GM19240 (cell line): ENCODE measurements at regions not wholly inside any gene's neighbourhood (a gene's known extent, or its start where the extent isn't known, plus 50 kb on each side); places are given as distances from the start of the nearest gene placed in this dataset.
A peak's percentile ranks its signal among the peaks of the same experiment; 100 is the strongest.
"Not testable (repeated sequence)": the region's sequence is repeated elsewhere in the genome, so short reads cannot be mapped to it uniquely, and the experiment has no call there.

ENCODE experiments used
- DNase-seq: peaks from one replicate; pipeline ENCODE4 v3.0.0; 2011; ENCODE audit warnings: low spot score; ENCODE audit not compliant: insufficient read length

- no peak for DNase-seq
Measured at GRCh38 chr14:30357791-30358190, 201.2 kb upstream of the G2E3 start.

DNA sequence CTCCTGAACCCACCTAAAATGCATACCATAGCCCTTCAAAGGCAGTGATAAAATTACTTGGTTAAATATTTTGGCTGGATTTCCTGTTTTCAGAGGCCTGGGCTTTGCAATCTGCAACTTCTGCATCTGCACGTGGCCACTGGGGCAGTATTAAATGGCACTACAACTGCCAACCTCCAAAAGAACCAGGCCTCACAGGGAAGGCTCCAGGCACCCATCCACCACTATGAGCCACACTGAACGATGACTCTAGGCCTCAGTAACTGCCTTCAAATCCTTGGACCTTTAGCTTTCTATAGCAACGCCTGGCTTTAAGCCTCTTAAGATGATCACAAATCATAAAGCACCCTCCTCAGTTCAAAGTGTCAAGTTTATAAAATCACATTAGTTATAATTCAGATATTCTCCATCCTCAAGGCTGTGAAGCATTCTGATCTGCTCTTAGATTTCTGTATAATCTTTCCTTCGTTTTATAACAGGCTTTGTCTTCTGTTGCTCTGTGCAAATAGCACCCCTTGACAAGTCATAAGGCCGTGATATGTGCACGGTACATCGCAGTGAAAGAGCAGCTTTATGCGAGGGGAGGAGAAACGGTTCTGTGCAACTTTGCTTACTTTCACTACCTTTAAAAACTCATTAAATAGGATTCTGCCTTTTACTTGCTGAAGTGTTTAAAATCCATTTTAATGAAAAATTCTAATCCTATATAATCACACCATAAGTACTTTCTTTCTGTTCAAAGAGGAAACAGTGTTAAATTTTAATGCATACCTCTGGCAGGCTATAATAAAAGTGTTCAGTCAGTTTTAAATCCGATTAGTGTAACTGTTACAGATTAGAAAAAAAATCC, 196.4 kb upstream of the G2E3 start:
- no peak for DNase-seq

GRCh38 chr14:30363219-30363880, 195.6 kb upstream of the G2E3 start:
- DNase-seq: not testable (repeated sequence)

GRCh38 chr14:30369502-30370180, 189.3 kb upstream of the G2E3 start:
- DNase-seq: no peak

GRCh38 chr14:30373053-30373452, 185.9 kb upstream of the G2E3 start:
- DNase-seq: no peak

DNA sequence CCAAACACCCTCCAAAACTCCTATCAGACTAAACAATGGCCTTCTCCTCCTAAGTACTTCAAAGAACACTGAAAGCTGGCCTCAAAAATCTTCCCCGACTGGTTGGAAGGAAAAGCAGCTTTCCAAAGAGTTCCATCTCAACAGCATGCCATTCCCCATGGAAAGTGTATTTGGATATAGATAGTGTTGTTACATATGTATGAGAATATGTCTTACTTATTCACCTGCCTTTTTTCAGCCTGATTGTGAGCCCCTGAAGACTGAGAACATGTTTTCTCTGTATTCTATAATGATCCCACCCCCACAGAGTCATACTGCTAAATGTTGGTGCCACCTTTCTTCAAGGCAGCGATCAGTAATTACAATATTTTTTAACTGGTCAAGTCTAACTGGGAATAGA, 185.4 kb upstream of the G2E3 start:
- DNase-seq: no peak

DNA sequence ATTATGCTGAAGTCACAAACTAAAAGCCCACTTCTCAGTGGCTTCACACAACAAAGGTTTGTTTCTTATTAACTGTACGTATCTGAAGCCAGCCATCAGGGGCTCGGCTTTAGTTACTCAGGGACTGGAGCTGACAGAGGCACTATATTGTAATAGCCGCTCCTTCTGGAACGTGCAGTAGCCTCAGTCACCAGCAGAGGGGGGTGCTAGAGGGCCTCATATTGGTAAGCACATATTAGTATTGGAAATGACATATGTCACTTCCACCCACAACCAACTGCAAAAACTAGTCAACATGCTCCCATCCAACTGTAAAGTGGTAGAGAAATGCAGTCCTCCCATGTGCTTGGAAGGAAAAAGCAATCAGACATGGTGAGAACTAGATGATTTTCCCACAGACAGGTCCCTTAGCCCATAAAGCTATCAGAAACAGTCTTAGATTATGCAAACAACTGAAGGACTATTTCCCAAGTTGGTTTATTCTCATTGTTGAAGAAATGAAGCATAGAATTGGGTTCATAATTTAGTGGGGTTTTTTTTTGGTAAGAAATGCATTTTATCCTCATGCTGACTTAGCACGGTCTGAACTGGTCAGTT, 183.6 kb upstream of the G2E3 start:
- DNase-seq: peak; percentile 39

DNA sequence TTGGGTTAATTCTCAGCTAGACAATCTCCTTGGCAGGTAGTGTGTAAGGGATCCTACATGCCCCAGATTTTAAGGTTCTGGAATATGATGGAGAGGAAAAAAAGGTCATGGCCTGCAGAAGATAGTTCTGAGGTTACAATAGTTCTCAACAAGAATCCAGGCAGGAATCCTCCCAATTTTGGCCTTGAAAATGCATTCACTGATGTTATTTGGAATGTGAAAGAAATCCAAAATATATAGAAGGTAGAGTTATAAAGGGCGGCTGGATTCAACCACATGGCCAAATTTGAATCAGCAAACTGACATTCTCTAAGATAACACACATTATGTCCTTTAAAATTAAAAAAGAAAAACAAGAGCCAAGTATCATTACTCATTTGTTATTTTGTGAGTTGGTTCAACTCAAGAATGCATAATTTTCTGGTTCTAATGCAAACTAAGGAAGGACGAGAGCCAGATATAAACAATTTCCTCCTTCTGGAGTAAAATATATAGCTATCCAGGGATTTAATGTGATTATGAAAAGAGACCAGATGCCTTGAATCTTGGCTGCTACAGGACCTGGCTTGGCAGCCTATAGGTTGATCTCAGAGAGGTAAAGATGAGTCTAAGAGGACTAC, 177.0 kb upstream of the G2E3 start:
- DNase-seq: no peak

- no peak for DNase-seq
Measured at GRCh38 chr14:30385925-30386324, 173.0 kb upstream of the G2E3 start.

- no peak for DNase-seq
Measured at GRCh38 chr14:30387871-30388270, 171.1 kb upstream of the G2E3 start.

GRCh38 chr14:30389134-30389876, 169.7 kb upstream of the G2E3 start:
- DNase-seq: no peak

DNA sequence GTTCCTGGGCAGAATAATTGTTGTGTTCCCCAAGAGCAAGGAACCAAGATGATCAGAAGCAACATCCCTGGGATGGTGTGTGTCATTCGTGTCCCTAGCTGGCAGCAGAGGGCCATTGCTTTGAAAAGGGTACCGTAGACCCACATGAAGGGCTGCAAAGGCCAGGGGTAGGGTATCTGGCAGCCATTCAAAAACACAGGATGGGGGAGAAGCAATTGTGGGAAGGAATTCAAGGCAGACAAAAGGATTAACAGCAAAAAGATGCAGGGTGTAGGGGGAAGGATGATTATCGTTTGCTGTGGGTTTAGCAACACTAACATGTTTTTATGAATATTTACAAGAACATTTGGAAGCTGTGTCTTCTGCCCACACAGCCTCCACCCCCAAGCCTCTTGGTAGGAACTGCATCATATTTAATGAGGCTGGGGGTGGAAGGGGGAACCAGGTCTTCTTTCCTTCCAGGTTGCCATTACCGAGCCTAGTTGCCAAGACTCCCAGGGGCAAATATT, 169.0 kb upstream of the G2E3 start:
- DNase-seq: no peak

DNA sequence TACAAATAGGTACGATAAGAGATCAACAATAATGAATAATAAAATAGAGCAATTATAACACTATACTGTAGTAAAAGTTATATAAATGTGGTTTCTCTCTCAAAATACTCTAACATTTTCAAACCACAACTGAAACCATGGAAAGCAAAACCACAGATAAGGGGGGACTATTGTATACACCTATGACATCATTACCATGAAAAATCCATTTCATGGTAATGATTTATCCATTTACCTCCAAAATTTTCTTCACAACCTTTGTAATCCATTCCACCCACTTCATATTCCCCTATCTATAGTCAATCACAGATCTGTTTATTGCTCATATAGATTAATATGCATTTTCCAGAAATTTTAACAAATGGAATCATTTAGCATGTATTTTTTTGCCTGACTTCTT, 163.9 kb upstream of the G2E3 start:
- no peak for DNase-seq

- DNase-seq: no peak
Measured at GRCh38 chr14:30402846-30403245, 156.1 kb upstream of the G2E3 start.

DNA sequence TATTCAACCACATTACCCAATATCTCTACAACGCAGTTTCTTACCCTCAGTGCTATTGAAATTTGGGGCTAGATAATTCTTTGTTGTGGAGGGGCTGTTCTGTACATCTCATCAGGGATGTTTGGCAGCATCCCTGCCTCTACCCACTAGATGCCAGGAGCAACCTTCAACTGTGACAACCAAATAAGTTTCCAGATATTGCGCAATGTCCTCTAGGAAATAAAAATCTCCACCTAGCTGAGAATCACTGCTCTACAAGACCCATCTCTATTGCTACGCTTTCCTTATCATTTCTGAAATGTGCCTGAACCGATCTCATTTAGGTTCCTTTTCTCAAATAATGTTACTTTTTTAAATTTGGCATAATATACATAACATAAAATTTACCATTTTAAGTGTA, 155.2 kb upstream of the G2E3 start:
- DNase-seq: no peak

DNA sequence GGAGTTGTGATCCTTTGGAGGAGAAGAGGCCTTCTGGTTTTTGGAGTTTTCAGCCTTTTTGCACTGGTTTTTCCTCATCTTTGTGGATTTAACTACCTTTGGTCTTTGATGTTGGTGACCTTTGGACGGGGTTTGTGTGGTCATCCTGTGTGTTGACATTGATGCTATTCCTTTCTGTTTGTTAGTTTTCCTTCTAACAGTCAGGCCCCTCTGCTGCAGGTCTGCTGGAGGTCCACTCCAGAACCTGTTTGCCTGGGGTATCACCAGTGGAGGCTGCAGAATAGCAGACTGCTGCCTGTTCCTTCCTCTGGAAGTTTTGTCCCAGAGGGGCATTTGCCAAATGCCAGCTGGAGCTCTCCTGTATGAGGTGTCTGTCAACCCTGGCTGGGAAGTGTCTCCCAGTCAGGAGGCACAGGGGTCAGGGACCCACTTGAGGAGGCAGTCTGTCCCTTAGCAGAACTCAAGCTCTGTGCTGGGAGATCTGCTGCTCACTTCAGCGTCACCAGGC, 149.4 kb upstream of the G2E3 start:
- DNase-seq: not testable (repeated sequence)

DNA sequence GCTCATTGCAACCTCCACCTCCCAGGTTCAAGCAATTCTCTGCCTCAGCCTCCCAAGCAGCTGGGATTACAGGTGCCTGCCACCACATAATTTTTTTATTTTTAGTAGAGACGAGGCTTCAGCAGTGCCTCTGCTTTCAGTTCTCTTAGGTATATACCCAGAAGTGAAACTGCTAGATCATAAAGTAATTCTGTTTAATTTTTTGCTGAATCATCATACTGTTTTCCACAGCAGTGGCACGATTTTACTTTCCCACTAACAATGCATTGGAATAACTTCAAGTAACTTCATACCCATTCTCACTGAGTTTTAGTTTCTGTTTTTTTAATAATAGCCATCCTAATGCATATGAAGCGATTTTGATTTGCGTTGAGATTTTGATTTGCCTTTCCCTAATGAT, 148.0 kb upstream of the G2E3 start:
- no peak for DNase-seq

DNA sequence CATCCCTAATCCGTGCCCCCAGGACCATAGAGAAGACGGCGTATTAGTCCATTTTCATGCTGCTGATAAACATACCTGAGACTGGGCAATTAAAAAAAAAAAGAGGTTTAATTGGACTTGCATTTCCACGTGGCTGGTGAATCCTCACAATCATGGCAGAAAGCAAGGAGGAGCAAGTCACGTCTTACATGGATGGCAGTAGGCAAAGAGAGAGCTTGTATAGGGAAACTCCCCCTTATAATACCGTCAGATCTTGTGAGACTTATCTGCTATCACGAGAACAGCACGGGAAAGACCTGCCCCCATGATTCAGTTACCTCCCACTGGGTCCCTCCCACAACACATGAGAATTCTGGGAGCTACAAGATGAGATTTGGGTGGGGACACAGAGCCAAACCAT, 145.8 kb upstream of the G2E3 start:
- DNase-seq: not testable (repeated sequence)

GRCh38 chr14:30417121-30417520, 141.8 kb upstream of the G2E3 start:
- DNase-seq: no peak

- DNase-seq: no peak
Measured at GRCh38 chr14:30417999-30418398, 141.0 kb upstream of the G2E3 start.
